Parathyroid adenoma (tissue), 2 donors: ENCODE measurements at regions not wholly inside any gene's neighbourhood (a gene's known extent, or its start where the extent isn't known, plus 50 kb on each side); places are given as distances from the start of the nearest gene placed in this dataset.

Experiments used
- H2AFZ ChIP-seq: fragments of 300-600 bp; sonication (generic); one replicate; pipeline ENCODE4 v1.7.0; 2017; ENCODE audit warnings: antibody characterized with exemption, mild to moderate bottlenecking
- H3K27ac ChIP-seq: fragments of 300-600 bp; sonication (generic); one replicate; pipeline ENCODE4 v1.7.0; 2017
- H3K27me3 ChIP-seq: fragments of 300-600 bp; sonication (generic); one replicate; pipeline ENCODE4 v1.7.0; 2017; ENCODE audit warnings: low read length; ENCODE audit not compliant: control insufficient read depth, insufficient read depth
- H3K36me3 ChIP-seq: fragments of 300-600 bp; sonication (generic); one replicate; pipeline ENCODE4 v1.7.0; 2017; ENCODE audit warnings: low read length; ENCODE audit not compliant: control insufficient read depth, insufficient read depth
- H3K4me1 ChIP-seq: fragments of 300-600 bp; sonication (generic); one replicate; pipeline ENCODE4 v1.7.0; 2017; ENCODE audit warnings: control low read depth
- H3K4me2 ChIP-seq: fragments of 300-600 bp; sonication (generic); one replicate; pipeline ENCODE4 v1.7.0; 2017; ENCODE audit warnings: low read length
- H3K4me3 ChIP-seq: fragments of 300-600 bp; sonication (generic); one replicate; pipeline ENCODE4 v1.7.0; 2017; ENCODE audit warnings: low read depth, low read length
- H3K79me2 ChIP-seq: fragments of 300-600 bp; sonication (generic); one replicate; pipeline ENCODE4 v1.7.0; 2017; ENCODE audit warnings: control low read depth
- H3K9ac ChIP-seq: fragments of 300-600 bp; sonication (generic); one replicate; pipeline ENCODE4 v1.7.0; 2017; ENCODE audit warnings: mild to moderate bottlenecking
- H3K9me3 ChIP-seq: fragments of 300-600 bp; sonication (generic); one replicate; pipeline ENCODE4 v1.7.0; 2017; ENCODE audit warnings: low read length; ENCODE audit not compliant: control insufficient read depth
- CTCF ChIP-seq: fragments of 300-600 bp; sonication (generic); IDR thresholded peaks from one replicate; pipeline ENCODE4 v1.7.0; 2017; ENCODE audit warnings: antibody characterized with exemption, mild to moderate bottlenecking
- donor health status: primary hyperparathyroidism.

- H3K9ac ChIP-seq: no peak overlapping the region
- H3K27ac ChIP-seq: no peak overlapping the region
- H3K27me3 ChIP-seq: no peaks in the 10 kb centered on the region
- no peaks in the 10 kb centered on the region for H3K9me3 ChIP-seq
- no peak overlapping the region for H2AFZ ChIP-seq
- H3K4me3 ChIP-seq: no peak overlapping the region
- no peaks in the 10 kb centered on the region for H3K36me3 ChIP-seq
- no peak for TF ChIP-seq CTCF
- peaks cover 4% of the 10 kb centered on the region for H3K4me1 ChIP-seq
- H3K4me2 ChIP-seq: no peak overlapping the region
- no peaks in the 10 kb centered on the region for H3K79me2 ChIP-seq
These were observed 59.2 kb downstream of the C9orf50 start for GRCh38 chr9:129561594-129562281.

GRCh38 chr9:129560881-129561306, 60.0 kb downstream of the C9orf50 start:
- Histone ChIP-seq H3K9ac (no peak overlapping the region), H3K27ac (no peak overlapping the region), H3K36me3 (no peaks in the 10 kb centered on the region), H2AFZ (no peak overlapping the region), H3K27me3 (no peaks in the 10 kb centered on the region), H3K4me3 (no peak overlapping the region), H3K79me2 (no peaks in the 10 kb centered on the region), H3K4me2 (no peak overlapping the region), H3K4me1 (peaks cover 4% of the 10 kb centered on the region), H3K9me3 (no peaks in the 10 kb centered on the region)
- no peak for TF ChIP-seq CTCF

GRCh38 chr9:129559506-129559881, 61.4 kb downstream of the C9orf50 start:
- TF ChIP-seq CTCF: no peak
- Histone ChIP-seq H3K27me3 (no peaks in the 10 kb centered on the region), H3K36me3 (no peaks in the 10 kb centered on the region), H2AFZ (no peak overlapping the region), H3K27ac (no peak overlapping the region), H3K9me3 (no peaks in the 10 kb centered on the region), H3K79me2 (no peaks in the 10 kb centered on the region), H3K4me1 (peaks cover 4% of the 10 kb centered on the region), H3K4me2 (no peak overlapping the region), H3K4me3 (no peak overlapping the region), H3K9ac (no peak overlapping the region)

- no peak overlapping the region for H3K4me3 ChIP-seq
- no peak overlapping the region for H3K9ac ChIP-seq
- H3K36me3 ChIP-seq: no peaks in the 10 kb centered on the region
- no peak for TF ChIP-seq CTCF
- H3K4me2 ChIP-seq: no peak overlapping the region
- H3K9me3 ChIP-seq: no peaks in the 10 kb centered on the region
- H3K4me1 ChIP-seq: peaks cover 7% of the 10 kb centered on the region
- no peak overlapping the region for H2AFZ ChIP-seq
- no peaks in the 10 kb centered on the region for H3K79me2 ChIP-seq
- H3K27me3 ChIP-seq: no peaks in the 10 kb centered on the region
- H3K27ac ChIP-seq: no peak overlapping the region
These were observed 62.1 kb downstream of the C9orf50 start for GRCh38 chr9:129558551-129559505.
